HPDE6-E6E7 (cell line): ENCODE measurements at regions not wholly inside any gene's neighbourhood (a gene's known extent, or its start where the extent isn't known, plus 50 kb on each side); places are given as distances from the start of the nearest gene placed in this dataset.
"Not testable (repeated sequence)": the region's sequence is repeated elsewhere in the genome, so short reads cannot be mapped to it uniquely, and the experiment has no call there.

ENCODE experiments used
- DNase-seq: peaks from one replicate; pipeline ENCODE4 v3.0.0; 2011; ENCODE audit warnings: missing footprints; ENCODE audit errors: extremely low spot score

GRCh38 chr3:74055061-74055460, 430.3 kb upstream of the PDZRN3 start:
- no peak for DNase-seq

GRCh38 chr3:74054566-74054965, 429.8 kb upstream of the PDZRN3 start:
- DNase-seq = no peak

DNA sequence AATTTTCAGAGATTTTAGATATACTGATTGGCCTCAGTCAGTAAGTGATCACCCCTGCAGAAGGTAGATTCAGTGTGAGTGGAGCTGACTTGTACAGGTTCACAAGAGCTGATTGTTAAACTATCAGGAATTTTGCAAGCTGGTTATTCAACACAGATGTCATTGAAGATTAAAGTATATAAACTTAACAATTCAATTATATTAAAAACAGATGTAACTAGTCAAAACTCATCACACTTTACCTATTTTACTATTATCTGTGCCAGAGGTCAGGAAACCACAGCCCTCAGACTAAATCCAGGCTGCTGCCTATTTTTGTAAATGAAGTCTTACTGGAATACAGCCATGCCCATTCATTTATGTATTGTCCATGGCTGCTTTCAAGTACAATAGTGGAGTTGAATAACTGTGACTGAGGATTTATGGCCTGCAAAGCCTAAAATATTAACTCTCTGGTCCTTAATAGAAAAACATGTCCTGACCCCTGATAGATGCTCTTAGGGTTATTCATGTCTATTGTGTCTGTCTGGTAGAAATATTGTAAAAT, 429.3 kb upstream of the PDZRN3 start:
- DNase-seq = no peak

GRCh38 chr3:74049444-74049843, 424.7 kb upstream of the PDZRN3 start:
- DNase-seq = no peak

- no peak for DNase-seq
These were observed 424.0 kb upstream of the PDZRN3 start for GRCh38 chr3:74048699-74049098.

DNA sequence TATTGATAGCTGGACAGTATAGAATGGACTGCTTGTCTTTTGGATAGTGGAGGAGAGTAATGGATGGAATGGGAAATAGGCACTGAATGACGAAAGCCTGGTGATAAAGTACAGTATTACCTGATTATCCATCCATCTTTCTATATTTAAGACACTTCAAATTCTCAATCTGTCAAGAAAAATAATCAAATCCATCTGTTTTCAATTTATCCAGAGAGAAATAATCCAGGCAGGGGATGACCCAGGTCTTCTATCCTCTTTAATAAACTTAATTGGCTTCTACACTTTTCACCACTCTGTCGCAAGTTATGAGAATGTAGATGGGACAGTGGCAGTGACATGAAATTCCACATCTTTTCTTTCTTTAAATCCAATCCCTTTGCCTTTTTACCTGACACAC, 420.3 kb upstream of the PDZRN3 start:
- no peak for DNase-seq

DNA sequence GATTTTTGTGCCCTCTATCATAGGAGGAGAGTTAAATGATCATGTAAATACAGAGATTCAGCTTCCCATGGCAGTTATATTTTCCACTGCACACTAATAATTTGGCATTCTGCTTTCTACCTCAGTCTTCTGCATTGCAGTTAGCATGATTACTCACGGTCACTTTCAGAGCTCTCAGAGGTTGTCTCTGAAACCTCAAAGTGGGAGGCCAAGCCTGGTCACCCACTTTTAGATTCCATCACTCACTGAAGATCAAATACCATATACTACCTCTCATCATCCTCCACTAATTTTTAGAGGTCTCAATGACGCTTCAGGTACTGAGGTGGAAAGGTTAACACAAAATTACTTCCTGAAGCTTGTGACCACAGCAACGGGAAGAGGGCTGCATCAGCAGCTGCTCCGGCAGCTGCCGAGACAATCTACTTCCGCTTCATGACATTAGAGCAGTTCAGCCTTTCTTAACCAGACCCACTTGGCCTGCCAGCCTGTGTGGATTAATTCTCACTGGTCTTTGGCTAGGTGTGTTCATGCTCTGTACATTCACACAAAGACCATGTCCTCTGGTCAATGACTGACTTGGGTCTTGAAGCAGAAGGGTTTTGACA, 416.4 kb upstream of the PDZRN3 start:
- no peak for DNase-seq

GRCh38 chr3:74039105-74039504, 414.4 kb upstream of the PDZRN3 start:
- DNase-seq = no peak

- no peak for DNase-seq
These were observed 411.8 kb upstream of the PDZRN3 start for GRCh38 chr3:74036568-74036967.

DNA sequence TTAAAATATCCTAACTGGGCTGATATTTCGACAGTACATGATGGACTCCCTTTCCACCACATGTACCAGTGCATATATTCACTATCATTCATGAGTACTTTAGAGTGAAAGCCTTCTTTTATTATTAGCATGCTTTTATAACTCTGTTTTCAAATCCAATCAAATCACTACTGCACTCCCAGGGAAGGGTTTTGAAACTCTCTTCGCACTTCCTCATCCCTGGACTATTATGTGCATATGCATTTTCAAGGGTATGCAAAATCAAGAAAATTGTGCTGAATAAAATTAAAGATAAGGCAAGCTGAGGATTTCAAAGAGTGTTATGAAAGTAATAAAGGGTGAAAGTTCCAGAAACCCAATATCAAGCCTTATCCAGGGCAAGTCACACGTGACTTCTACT, 411.4 kb upstream of the PDZRN3 start:
- DNase-seq = no peak

GRCh38 chr3:74033806-74034205, 409.1 kb upstream of the PDZRN3 start:
- no peak for DNase-seq

GRCh38 chr3:74033381-74033780, 408.6 kb upstream of the PDZRN3 start:
- DNase-seq = no peak

DNA sequence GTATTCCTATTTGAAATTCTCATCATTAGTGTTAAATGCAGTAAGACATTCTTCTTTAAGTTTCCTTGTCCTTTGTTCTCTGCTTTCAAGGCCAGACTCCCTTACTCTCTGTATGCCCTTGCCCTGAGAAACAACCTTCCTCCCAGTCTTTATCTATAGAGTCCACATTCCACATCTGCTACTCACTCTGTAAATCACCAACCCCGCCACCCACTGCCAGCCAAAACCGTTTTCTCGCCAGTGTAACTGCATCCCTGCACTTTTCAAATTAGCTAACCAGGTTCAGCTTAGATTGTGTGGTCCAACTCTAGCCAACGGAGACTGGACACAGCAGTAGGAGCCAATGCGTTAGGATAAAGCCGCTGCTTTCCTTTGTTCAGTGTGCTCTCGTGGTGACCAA, 402.4 kb upstream of the PDZRN3 start:
- DNase-seq = no peak

- no peak for DNase-seq
These were observed 398.7 kb upstream of the PDZRN3 start for GRCh38 chr3:74023395-74023794.

DNA sequence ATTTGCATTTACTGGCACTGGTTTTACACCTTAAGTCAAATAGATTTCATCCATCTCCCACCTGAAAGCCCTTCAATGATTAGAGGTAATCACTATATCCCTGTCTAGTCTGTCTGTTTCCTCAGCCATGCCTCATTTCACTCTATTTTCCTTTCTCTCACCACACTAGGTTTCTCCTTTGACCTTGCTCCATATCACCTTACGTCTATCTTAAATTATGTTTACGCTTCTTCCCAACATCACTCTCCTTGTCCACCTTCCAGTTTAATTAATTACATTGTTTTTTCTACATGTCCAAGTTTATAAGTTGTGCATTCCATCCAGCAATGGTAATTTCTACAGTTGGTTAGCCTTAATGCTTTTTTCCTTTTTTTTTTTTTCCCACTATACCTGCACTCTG, 396.7 kb upstream of the PDZRN3 start:
- DNase-seq = no peak

GRCh38 chr3:74009961-74010844, 385.5 kb upstream of the PDZRN3 start:
- no peak for DNase-seq

DNA sequence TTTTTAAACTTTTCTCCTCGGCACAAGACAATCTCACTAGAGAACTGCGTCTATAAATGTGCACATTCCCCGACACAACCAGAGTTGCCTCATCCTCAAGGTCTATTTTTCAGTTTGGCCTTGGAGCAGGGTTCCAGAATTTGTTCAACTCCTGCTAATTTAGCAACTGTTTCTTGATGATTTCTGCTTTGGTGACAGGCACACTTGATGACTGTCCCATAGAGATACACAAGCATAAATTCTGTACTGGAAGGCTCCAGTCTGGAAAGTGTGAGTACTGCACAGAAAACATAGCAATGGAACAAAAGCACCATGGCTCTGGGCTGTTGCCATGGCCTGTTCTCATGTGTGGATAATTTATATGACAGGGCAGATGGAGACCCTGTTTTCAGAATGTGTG, 379.6 kb upstream of the PDZRN3 start:
- no peak for DNase-seq

DNA sequence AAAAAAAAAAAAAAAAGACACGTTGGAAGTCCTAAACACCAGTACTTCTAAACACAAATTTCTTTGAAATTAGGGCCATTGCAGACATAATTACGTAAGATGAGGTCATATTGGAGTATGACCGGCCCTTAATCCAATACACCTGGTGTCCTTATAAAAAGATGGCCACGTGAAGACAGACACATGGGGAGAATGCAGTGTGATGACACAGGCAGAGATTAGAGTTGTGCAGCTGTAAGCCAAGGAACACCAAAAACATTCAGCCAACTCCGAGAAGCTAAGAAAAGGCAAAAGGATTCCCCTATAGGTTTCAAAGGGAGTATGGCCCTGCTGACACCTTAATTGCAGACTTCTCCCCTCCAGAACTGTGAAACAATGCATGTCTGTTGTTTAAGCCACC, 379.0 kb upstream of the PDZRN3 start:
- DNase-seq = no peak

GRCh38 chr3:74001436-74001835, 376.7 kb upstream of the PDZRN3 start:
- no peak for DNase-seq

DNA sequence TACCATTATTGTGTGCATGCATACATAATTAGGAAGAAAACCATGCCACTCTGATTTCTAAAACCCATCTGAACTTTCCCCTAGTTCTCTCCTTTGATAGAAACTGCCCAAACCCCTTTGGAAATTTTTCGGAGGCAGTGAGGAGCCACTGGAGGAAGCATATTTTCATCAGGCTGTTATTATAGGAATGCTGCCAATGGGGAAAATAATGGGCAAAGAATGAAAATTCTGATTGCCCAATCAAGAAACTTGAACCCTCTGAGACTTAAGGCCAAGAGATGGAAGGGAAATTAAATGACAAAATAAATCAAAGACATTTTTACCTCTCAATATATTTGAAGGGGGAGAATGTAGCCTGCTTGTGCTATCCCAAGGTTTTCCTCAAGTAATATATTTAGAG, 376.0 kb upstream of the PDZRN3 start:
- DNase-seq = no peak

GRCh38 chr3:73999501-73999900, 374.8 kb upstream of the PDZRN3 start:
- DNase-seq = no peak

- not testable (repeated sequence) for DNase-seq
These were observed 365.9 kb upstream of the PDZRN3 start for GRCh38 chr3:73990691-73991090.

DNA sequence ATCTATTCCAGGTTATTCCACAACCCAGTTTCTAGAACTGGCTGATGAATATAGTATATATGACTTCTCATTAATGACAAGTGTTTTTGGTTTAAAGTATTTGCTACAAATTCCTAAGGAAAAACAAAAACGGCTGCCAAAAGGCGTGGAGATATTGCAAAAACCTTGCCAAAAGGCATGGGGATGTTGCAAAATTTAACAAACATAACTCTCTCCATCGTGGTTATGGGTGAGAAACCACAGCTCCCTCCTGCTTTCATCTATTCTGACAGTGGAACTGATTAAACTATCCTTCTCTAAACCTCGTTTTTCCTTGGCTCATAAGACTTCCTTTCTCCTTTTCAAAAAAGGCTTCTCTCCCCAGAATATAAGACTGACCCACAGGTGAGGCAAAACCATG, 342.0 kb upstream of the PDZRN3 start:
- no peak for DNase-seq
